Stimulated activated memory B cell treated with anti-CD40 and anti-IgM and Interleukin-4, amounts not matched to agents 10 μg/mL and 1 μg/mL and 100 μg/mL, for 72 hours (primary cell): ENCODE measurements at regions not wholly inside any gene's neighbourhood (a gene's known extent, or its start where the extent isn't known, plus 50 kb on each side); places are given as distances from the start of the nearest gene placed in this dataset.
"Not testable (repeated sequence)": the region's sequence is repeated elsewhere in the genome, so short reads cannot be mapped to it uniquely, and the experiment has no call there.

Source experiments
- ATAC-seq: fragments of 150-1000 bp; cut with Tn5 transposase; 2 replicates; pipeline ENCODE4 v1.10.0; 2021
- H3K27ac Mint-ChIP-seq: one replicate; pipeline ENCODE4 v1.8.0; 2022; ENCODE audit warnings: mild to moderate bottlenecking, mixed read lengths
- H3K27me3 Mint-ChIP-seq: one replicate; pipeline ENCODE4 v1.8.0; 2022; ENCODE audit warnings: mixed read lengths
- H3K36me3 Mint-ChIP-seq: one replicate; pipeline ENCODE4 v1.8.0; 2022; ENCODE audit warnings: mixed read lengths
- H3K4me1 Mint-ChIP-seq: one replicate; pipeline ENCODE4 v1.8.0; 2022; ENCODE audit warnings: mixed read lengths
- H3K4me3 Mint-ChIP-seq: one replicate; pipeline ENCODE4 v1.8.0; 2022; ENCODE audit warnings: mild to moderate bottlenecking, moderate library complexity, mixed read lengths
- H3K9me3 Mint-ChIP-seq: one replicate; pipeline ENCODE4 v1.8.0; 2022; ENCODE audit warnings: mixed read lengths

DNA sequence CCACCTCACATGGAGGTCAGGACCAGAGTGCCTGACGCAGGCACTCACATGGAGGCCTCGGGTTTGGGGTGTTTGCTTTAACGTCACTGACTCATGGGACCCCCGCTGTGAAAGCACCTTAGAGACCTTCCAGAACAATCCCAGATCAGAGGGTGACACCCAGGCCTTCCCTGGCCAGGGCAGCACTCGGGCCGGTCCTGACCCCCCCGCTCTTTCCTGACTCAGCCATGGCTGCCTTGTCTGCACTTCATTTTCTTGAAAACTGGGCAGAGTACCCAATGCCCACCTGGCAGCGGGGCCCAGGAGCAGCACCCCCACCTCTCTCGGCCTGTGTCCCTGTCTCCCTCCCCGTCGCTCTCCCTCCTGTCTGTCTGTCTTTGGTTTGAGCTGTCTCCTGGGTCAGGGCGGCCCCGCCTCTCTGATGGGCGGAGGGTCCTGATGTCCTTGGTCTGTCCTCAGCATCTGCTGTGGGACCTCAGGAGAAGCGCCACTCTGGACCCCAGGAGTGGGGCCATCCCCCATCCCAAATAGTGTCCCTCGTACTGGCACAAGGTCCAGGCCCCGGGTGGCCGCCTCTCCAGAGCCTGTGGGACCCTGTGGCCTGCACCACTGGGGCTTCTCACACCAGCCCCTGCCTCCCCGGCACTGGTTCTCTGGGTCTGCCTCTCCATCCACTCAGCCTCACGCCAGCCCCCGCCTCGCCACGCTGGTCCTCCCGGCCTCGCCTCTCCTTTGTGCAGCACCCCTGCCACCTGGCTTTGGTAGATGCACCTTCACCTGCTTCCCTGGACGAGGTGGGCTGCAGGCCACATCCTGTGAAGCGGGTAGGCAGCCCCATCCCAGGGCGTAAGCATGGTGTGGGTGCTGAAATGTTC, 55.9 kb upstream of the ZNF469 start:
- no peak overlapping the region for H3K4me3 Mint-ChIP-seq
- peak; percentile 9 for ATAC-seq
- H3K9me3 Mint-ChIP-seq = no peaks in the 10 kb centered on the region
- no peak overlapping the region for H3K27ac Mint-ChIP-seq
- peaks cover 20% of the 10 kb centered on the region for H3K27me3 Mint-ChIP-seq
- no peaks in the 10 kb centered on the region for H3K36me3 Mint-ChIP-seq
- H3K4me1 Mint-ChIP-seq = no peaks in the 10 kb centered on the region

DNA sequence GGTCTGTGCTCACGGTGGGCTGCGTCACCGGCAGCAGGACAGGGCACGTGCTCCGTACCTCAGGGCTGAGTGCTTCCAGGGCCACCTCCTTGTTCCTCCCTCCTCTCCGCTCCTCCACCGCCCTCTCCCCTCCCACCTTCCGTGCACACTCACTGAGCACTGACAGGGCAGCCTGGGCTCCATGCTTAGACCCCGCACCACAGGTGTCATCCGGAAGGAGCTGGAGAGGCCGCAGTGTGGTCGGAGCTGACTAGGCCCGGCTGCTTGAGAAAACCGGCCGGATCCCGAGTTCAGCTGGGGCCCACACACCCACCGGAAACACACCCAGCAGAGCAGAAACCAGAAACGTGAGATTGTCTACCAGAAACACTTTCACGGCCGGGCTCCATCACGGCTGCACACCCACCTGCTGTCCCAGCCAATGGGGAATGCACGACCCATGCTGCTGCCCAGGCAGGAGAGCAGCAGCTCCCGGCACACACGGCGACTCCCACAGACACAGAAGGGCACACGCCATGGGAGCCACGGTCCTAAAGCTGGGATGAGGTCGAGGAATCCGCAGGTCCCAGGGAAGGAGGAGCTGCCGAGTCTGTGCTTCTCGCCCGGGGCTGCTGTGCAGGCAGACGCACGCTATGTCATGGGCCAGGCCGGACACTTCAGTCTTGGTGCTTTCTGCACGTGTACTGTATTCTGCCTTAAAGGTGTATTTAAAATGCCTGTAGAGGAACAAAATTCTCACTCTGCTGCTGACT, 55.0 kb upstream of the ZNF469 start:
- no peak overlapping the region for H3K27ac Mint-ChIP-seq
- no peaks in the 10 kb centered on the region for H3K9me3 Mint-ChIP-seq
- no peak for ATAC-seq
- no peaks in the 10 kb centered on the region for H3K4me1 Mint-ChIP-seq
- no peaks in the 10 kb centered on the region for H3K36me3 Mint-ChIP-seq
- no peak overlapping the region for H3K4me3 Mint-ChIP-seq
- peaks cover 20% of the 10 kb centered on the region for H3K27me3 Mint-ChIP-seq

DNA sequence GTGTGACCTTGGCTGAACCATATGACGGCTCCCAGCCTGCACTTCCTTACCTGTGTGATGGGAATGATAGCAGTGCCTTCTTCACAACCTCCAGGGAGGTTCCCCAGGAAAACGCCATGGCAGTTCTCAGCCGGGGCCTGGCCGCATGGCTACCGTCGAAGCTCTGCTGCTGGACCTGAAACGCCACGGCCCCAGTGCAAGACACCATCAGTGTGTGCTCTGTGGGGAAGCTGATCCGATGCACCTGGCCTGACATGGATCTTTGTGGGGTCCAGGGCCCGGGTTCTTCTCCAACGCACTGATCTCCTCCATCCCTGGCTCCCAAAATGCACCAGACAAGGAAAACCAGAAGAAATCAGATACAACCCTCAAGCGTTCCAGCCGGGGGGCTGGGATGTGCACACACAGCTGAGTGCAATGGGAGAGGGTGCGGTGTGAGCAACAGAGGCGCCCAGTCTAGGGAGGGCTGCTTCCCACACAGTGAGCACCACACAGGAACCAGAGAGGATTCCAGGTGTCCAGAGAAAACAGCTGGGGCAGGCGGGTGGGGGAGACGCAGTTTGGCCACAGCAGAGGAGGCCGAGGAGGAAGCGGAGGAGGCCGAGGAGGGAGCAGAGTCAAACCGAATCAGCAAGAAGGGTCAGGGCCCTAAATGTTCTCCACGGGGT, 54.3 kb upstream of the ZNF469 start:
- ATAC-seq = no peak
- Mint-ChIP-seq H3K36me3 (no peaks in the 10 kb centered on the region), H3K27ac (no peak overlapping the region), H3K4me1 (peaks cover 2% of the 10 kb centered on the region), H3K9me3 (no peaks in the 10 kb centered on the region), H3K27me3 (peaks cover 24% of the 10 kb centered on the region), H3K4me3 (no peak overlapping the region)

DNA sequence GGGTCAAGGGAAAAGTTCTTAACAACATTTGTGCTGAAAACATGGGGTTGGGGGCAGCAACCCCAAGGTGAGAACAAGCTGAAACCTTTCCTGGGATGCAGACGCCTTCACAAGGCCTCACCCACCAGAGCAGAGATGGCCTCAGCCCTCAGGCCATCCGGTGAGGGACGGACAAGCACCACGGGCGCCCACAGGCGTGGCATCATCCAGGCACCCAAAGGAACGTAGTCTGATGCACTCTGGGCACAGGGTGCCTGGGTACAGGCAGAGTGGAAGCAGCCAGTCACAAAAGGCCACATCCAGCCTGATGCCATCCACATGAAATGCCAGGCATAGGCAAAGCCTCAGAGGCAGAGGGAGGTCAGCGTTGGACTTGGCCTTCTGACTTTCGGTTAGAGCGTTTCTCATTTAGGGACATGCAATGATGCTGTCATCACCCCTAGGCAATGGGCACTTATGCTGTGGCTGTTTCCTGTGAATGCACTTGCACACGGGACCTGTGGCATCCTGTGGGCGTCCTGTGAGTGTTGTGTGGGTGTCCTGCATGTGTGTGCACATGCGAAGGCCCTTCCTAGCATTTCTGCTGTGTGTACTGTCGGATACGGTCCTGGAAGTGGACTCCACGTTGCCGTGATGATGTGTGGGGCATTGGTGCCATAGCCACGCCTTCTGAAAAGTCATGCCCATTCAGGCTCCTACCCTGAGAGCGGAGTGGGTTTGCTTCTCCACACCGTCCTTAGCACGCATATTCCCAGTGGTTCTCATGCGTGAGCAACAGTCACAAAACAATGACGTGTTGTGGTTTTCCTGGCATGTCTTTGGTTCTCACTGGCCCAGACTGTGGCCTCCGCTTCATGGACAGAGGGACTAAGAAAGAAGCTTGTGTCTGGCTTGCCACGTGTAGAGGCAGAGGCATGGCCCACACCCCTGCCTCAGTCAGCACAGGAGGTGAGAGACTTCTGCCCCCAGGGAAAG, 52.7 kb upstream of the ZNF469 start:
- Mint-ChIP-seq H3K27ac (no peak overlapping the region), H3K4me3 (no peak overlapping the region), H3K36me3 (no peaks in the 10 kb centered on the region), H3K27me3 (peaks cover 39% of the 10 kb centered on the region), H3K9me3 (no peaks in the 10 kb centered on the region), H3K4me1 (peaks cover 9% of the 10 kb centered on the region)
- ATAC-seq = no peak

DNA sequence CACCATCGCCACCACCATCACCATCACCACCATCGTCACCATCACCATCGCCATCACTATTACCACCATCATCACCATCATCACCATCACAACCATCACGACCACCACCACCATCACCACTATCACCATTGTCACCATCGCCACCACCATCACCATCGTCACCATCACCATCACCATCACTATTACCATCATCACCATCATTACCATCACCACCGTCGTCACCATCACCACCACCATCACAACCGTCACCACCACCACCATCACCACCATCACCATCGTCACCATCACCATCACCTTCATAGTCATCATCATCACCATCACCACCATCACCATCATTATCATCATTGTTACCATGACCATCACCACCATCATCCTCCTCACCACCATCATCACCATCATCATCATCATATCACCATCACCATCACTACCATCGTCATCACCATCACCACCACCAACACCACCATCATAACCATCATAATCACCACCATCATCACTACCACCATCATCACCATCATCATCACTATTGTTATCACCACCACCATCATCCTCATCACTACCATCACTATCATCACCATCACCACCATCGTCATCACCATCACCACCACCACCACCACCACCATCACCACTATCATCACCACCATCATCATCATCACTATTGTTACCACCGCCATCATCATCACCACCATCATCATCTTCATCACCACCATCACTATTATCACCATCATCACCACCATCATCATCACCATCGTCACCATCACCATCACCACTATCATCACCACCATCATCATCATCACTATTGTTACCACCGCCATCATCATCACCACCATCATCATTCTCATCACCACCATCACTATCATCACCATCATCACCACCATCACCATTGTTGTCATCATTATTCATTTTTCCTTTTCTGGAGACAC, 51.5 kb upstream of the ZNF469 start:
- Mint-ChIP-seq H3K36me3 (no peaks in the 10 kb centered on the region), H3K27ac (no peak overlapping the region), H3K9me3 (peaks cover 3% of the 10 kb centered on the region), H3K4me3 (no peak overlapping the region), H3K27me3 (peaks cover 33% of the 10 kb centered on the region), H3K4me1 (peaks cover 9% of the 10 kb centered on the region)
- no peak for ATAC-seq

DNA sequence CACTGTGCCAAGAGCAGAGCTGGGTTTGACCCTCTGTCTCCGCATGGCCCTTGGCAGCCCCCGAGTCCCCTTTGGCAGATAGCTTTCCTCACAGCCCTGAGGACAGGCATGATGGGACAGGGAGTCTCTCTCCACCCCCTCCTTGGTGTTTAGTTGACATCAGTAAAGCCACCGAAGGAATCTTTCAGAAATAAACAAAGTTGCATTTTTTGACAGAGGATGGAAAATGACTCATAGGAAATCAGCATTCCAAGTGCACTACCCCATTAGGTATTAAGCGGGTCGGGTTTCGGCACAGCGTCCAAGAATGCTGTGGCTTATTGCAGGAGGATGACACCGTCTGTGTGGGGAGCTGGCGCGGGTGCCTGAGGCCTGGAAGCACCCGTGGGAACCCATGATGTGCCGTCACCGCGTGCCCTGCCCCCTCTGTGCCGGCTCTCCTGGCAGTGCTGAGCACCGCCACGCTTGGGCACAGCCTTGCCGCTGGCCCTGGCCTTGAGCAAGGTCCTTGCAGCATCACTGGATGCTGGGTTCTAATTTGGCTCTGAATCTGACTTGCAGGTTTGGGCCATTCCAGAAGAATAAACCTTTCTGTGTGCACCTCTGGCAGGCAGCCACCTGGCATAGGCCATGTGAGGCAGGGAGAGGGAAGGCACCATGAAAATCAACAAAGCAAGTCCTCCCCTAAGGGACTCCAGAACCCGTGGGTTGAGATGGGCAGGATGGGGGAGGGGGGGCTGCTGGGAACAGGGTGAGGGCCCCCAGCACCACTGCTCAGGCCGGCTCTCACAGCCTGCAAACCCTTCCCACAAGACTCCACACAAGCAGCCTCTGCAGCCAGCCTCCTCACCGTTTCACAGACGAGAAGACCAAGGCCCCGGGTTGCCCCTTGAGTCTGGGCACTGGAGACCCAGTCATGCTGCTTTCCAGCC, 50.5 kb upstream of the ZNF469 start:
- Mint-ChIP-seq H3K36me3 (no peaks in the 10 kb centered on the region), H3K4me1 (peaks cover 9% of the 10 kb centered on the region), H3K27ac (no peak overlapping the region), H3K4me3 (no peak overlapping the region), H3K9me3 (peaks cover 7% of the 10 kb centered on the region), H3K27me3 (peaks cover 23% of the 10 kb centered on the region)
- ATAC-seq = no peak

DNA sequence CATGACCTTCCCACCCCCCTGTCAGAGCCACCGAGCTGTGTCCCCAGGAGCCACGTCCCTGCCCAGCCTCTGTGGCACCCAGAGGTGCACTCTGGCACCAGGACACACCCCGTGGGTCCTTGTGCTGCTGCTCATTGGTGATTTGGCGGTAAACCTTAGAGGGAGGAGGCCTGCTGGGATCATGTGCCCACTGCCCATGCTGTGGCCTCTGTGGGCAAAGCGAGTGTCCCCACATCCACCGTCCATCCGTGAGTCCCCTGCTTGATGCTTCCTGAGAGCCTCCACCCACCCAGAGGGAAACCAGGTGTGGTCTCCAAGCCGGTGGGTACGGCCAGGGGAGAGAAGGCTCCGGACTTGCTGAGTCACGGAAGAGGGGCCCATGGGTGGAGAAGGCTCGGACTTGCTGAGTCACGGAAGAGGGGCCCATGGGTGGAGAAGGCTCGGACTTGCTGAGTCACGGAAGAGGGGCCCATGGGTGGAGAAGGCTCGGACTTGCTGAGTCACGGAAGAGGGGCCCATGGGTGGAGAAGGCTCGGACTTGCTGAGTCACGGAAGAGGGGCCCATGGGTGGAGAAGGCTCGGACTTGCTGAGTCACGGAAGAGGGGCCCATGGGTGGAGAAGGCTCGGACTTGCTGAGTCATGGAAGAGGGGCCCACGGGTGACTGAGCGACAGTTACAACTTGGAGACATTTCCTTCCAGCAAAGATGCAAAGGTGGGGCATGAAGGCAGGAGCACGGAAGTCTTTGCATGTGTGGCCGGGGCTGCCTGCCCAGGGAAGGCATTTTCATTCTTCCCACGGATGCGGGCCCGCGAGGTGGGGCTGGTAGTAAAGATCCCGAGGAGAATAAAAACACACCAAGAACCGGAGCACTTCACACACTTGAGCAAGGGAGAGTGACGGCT, 49.6 kb upstream of the ZNF469 start:
- not testable (repeated sequence) for H3K9me3 Mint-ChIP-seq, H3K36me3 Mint-ChIP-seq, ATAC-seq, H3K4me1 Mint-ChIP-seq, H3K4me3 Mint-ChIP-seq
- Mint-ChIP-seq H3K27ac (peak overlapping the region; percentile 23), H3K27me3 (peaks cover 26% of the 10 kb centered on the region)
